IMR-90 (cell line): ENCODE measurements at regions not wholly inside any gene's neighbourhood (a gene's known extent, or its start where the extent isn't known, plus 50 kb on each side); places are given as distances from the start of the nearest gene placed in this dataset.

ENCODE experiments used
- CHD1 ChIP-seq: IDR thresholded peaks from 2 replicates; pipeline ENCODE4 v1.6.1; 2012; ENCODE audit warnings: low read depth, low read length, improper control_type of control experiment
- CTCF ChIP-seq: conservative IDR thresholded peaks from 2 replicates; pipeline ENCODE4 v1.5.1; 2012; ENCODE audit warnings: mild to moderate bottlenecking, low read depth, low read length, improper control_type of control experiment
- FOS ChIP-seq: fragments of 150-350 bp; IDR thresholded peaks from 2 replicates; pipeline ENCODE4 v1.6.1; 2016; ENCODE audit warnings: low read depth, low read length
- POLR2A ChIP-seq: IDR thresholded peaks from 2 replicates; pipeline ENCODE4 v1.6.1; 2012; ENCODE audit warnings: mild to moderate bottlenecking, low read depth, low read length
- RAD21 ChIP-seq: IDR thresholded peaks from 2 replicates; pipeline ENCODE4 v1.6.1; 2012; ENCODE audit warnings: low read length, improper control_type of control experiment
- RFX5 ChIP-seq: IDR thresholded peaks from 2 replicates; pipeline ENCODE4 v1.8.0; 2012; ENCODE audit warnings: low read depth, mild to moderate bottlenecking, low read length, moderate library complexity
- SMC3 ChIP-seq: fragments of 150-350 bp; IDR thresholded peaks from 2 replicates; pipeline ENCODE4 v1.6.1; 2016; ENCODE audit warnings: low read depth, mild to moderate bottlenecking, antibody characterized with exemption, low read length, moderate library complexity

- no peak for TF ChIP-seq SMC3
- no peak for TF ChIP-seq POLR2A
- TF ChIP-seq CTCF, result no peak
- TF ChIP-seq RAD21, result no peak
- TF ChIP-seq FOS, result no peak
- TF ChIP-seq RFX5, result no peak
- no peak for TF ChIP-seq CHD1
Measured at GRCh38 chr3:125652349-125652748, 57.1 kb upstream of the OSBPL11 start.
